Gastrocnemius medialis (tissue), 4 donors: ENCODE measurements at regions not wholly inside any gene's neighbourhood (a gene's known extent, or its start where the extent isn't known, plus 50 kb on each side); places are given as distances from the start of the nearest gene placed in this dataset.

Source experiments
- CTCF ChIP-seq, 5 experiments: fragments of 450-650 bp in 3 of 5; fragments of 200-600 bp in 2 of 5; sonication (generic) in 2 of 5; IDR thresholded peaks in 4 of 5; conservative IDR thresholded peaks in 1 of 5; 1 replicate in 4 of 5; 2 replicates in 1 of 5; pipeline ENCODE4 v1.5.1; 2016 to 2019; ENCODE audit warnings: antibody characterized with exemption in 5 of 5, mild to moderate bottlenecking in 3 of 5, moderate library complexity in 3 of 5
- POLR2A ChIP-seq, 2 donors: fragments of 450-650 bp; IDR thresholded peaks; one replicate each; pipeline ENCODE4 v1.6.1; 2017; ENCODE audit warnings: antibody characterized with exemption in 2 of 2, mild to moderate bottlenecking in 2 of 2, moderate library complexity in 2 of 2

- TF ChIP-seq CTCF (IDR thresholded peaks at IDR 0.05 in 4 of 5, conservative IDR thresholded peaks at IDR 0.05 in 1 of 5), result no peak
- TF ChIP-seq POLR2A (IDR thresholded peaks at IDR 0.05), result no peak
Measured at GRCh38 chr4:153969542-153969941, 180.7 kb upstream of the SFRP2 start.
